ENCODE measurements at regions not wholly inside any gene's neighbourhood (a gene's known extent, or its start where the extent isn't known, plus 50 kb on each side); places are given as distances from the start of the nearest gene placed in this dataset.

DNA sequence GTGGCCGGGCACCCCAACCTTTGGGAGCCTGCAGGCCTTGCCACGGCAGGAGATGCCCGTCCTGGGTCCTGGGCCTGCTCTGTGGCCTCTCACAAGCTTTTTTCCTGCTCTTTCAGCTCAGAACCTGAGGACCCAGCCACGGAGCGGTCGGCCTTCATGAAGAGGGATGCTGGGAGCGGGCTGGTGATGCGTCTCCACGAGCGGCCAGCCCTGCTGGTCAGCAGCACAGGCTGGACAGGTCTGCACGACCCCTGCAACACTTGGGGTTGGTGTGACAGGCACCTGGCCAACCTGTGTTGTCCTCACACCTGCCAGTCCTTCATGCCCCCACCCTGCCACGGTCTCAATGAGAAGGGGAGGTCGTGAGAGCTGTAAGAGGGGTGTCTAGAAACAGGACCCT is 170.0 kb downstream of the ADRA2C start:
- no peak for TF ChIP-seq CTCF (IDR thresholded peaks at IDR 0.05)
- TF ChIP-seq POLR2A (IDR thresholded peaks at IDR 0.05) = no peak
